Endothelial cell (in vitro differentiated cells): ENCODE measurements at regions not wholly inside any gene's neighbourhood (a gene's known extent, or its start where the extent isn't known, plus 50 kb on each side); places are given as distances from the start of the nearest gene placed in this dataset.

ENCODE experiments used
- DNase-seq: peaks from one replicate; pipeline ENCODE4 v3.0.0; 2021; ENCODE audit warnings: low spot score
- H3K27ac Mint-ChIP-seq: one replicate; pipeline ENCODE4 v1.8.0; 2021; ENCODE audit warnings: mixed read lengths, inconsistent platforms; ENCODE audit not compliant: unreplicated experiment
- H3K27me3 Mint-ChIP-seq: one replicate; pipeline ENCODE4 v1.8.0; 2021; ENCODE audit warnings: mild to moderate bottlenecking, moderate library complexity, mixed read lengths, inconsistent platforms; ENCODE audit not compliant: unreplicated experiment
- H3K36me3 Mint-ChIP-seq: one replicate; pipeline ENCODE4 v1.8.0; 2021; ENCODE audit warnings: mild to moderate bottlenecking, low read depth, mixed read lengths, inconsistent platforms; ENCODE audit not compliant: unreplicated experiment
- H3K4me1 Mint-ChIP-seq: one replicate; pipeline ENCODE4 v1.8.0; 2021; ENCODE audit warnings: mild to moderate bottlenecking, mixed read lengths, inconsistent platforms; ENCODE audit not compliant: unreplicated experiment
- H3K4me3 Mint-ChIP-seq: one replicate; pipeline ENCODE4 v1.8.0; 2021; ENCODE audit warnings: mild to moderate bottlenecking, mixed read lengths, inconsistent platforms; ENCODE audit not compliant: unreplicated experiment
- H3K9me3 Mint-ChIP-seq: one replicate; pipeline ENCODE4 v1.8.0; 2021; ENCODE audit warnings: mixed read lengths, inconsistent platforms; ENCODE audit not compliant: unreplicated experiment
- TF ChIP-seq, protein P1 (sequence below): fragments of 200-600 bp; sonication (generic); IDR thresholded peaks from one replicate; pipeline ENCODE4 v1.5.0; 2021; ENCODE audit warnings: antibody characterized with exemption; ENCODE audit not compliant: unreplicated experiment

DNA sequence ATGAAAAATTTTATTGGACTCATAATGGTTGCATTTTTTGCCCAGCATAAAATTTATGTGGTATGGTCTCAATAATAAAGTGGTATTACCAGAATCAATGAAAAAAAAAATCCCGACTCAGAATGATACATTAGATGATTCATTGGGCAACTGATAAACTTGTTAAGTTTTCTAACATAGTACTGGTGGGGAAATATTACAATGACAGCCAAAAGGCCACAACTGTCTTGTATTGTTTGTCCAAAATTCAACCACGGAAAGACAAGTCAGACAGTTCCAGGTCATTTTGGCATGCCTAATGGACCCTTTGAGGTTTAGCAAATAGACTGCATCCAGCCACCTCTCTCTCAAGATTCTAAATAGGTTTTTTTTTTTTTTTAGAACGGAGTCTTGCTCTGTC lies 70.5 kb upstream of the TRIM9 start:
- no peak overlapping the region for H3K27ac Mint-ChIP-seq
- no peak for DNase-seq
- no peaks in the 10 kb centered on the region for H3K27me3 Mint-ChIP-seq
- H3K9me3 Mint-ChIP-seq = no peaks in the 10 kb centered on the region
- no peak overlapping the region for H3K4me3 Mint-ChIP-seq
- H3K36me3 Mint-ChIP-seq = no peaks in the 10 kb centered on the region
- TF ChIP-seq, protein P1, sequence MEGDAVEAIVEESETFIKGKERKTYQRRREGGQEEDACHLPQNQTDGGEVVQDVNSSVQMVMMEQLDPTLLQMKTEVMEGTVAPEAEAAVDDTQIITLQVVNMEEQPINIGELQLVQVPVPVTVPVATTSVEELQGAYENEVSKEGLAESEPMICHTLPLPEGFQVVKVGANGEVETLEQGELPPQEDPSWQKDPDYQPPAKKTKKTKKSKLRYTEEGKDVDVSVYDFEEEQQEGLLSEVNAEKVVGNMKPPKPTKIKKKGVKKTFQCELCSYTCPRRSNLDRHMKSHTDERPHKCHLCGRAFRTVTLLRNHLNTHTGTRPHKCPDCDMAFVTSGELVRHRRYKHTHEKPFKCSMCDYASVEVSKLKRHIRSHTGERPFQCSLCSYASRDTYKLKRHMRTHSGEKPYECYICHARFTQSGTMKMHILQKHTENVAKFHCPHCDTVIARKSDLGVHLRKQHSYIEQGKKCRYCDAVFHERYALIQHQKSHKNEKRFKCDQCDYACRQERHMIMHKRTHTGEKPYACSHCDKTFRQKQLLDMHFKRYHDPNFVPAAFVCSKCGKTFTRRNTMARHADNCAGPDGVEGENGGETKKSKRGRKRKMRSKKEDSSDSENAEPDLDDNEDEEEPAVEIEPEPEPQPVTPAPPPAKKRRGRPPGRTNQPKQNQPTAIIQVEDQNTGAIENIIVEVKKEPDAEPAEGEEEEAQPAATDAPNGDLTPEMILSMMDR = no peak
- H3K4me1 Mint-ChIP-seq = no peaks in the 10 kb centered on the region

DNA sequence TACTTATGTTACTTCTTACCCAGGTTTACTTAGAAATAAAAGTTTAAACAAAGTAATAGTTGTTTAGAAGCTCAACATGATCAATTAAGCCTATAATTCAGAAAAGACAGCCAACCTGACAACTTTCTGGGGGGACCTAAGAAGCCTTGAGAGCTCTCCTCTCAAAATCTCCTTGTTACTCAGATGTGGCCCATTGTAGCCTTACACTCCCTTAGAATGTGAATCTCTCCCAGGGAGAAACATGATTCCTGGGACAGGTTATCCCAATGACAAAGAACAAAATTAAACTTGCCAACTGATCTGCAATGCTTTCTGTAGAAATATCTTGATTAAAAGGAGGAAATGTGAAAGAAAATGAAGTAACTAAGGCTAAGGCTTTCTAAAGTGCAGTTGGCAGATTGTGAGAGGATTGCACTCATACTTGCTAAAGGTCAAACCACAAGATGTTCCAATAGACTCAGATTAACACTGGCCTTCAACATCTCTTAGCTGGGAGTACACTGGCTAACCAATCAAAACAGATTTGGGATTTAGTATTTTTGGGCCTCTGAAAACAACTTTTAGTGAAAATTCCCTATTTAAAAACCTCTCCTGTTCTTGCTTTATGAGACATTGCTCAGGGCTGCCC lies 72.3 kb upstream of the TMX1 start:
- no peaks in the 10 kb centered on the region for H3K36me3 Mint-ChIP-seq
- no peaks in the 10 kb centered on the region for H3K9me3 Mint-ChIP-seq
- DNase-seq = no peak

DNA sequence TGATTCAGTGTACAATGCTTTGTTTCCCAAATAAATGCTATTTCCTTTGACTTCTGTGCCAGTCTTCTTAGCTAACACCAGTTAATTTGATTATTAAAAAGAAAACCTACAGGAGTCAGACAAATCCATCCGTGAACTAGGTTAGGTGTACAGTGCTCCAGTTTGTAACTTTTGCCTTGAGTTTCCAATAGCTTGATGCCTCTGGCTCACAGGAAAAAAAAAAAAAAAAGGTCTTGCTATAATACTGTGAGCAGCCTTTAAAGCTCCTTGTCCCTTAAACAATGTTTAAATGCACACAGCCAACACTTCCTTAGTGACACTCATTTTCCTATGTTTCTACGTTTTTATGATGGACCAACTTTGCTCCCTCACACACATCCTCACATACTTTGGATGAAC lies 71.8 kb upstream of the TMX1 start:
- H3K27ac Mint-ChIP-seq = no peak overlapping the region

More for the DNA sequence above, 72.3 kb upstream of the TMX1 start:
- H3K27ac Mint-ChIP-seq = no peak overlapping the region
- no peaks in the 10 kb centered on the region for H3K27me3 Mint-ChIP-seq
- no peaks in the 10 kb centered on the region for H3K4me1 Mint-ChIP-seq
- TF ChIP-seq, protein P1 = no peak
- H3K4me3 Mint-ChIP-seq = no peak overlapping the region

DNA sequence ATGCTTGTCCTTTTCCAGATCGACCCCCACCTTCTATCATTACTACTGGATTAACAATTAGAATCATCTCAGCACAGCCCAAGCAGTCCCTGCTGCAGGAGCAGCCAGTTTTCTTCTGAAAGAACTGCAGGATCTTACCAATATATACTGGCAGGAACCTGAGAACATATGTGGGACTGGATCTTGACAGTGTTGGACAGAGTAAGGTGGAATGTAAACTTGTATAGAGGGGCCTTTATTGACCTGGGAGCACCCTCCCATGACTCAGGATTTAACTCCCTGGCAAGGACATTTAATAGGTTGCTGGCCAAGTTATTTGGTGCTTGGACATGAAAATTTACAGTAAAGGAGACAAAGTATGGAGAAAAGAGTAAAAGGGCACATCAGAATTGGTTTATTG lies 66.2 kb upstream of the TMX1 start:
- no peaks in the 10 kb centered on the region for H3K27me3 Mint-ChIP-seq
- no peak overlapping the region for H3K4me3 Mint-ChIP-seq
- no peak for DNase-seq
- no peaks in the 10 kb centered on the region for H3K9me3 Mint-ChIP-seq
- H3K36me3 Mint-ChIP-seq = no peaks in the 10 kb centered on the region
- no peaks in the 10 kb centered on the region for H3K4me1 Mint-ChIP-seq
- TF ChIP-seq, protein P1 = no peak
- no peak overlapping the region for H3K27ac Mint-ChIP-seq

More for the DNA sequence above, 71.8 kb upstream of the TMX1 start:
- no peaks in the 10 kb centered on the region for H3K36me3 Mint-ChIP-seq
- no peaks in the 10 kb centered on the region for H3K4me1 Mint-ChIP-seq
- no peak for DNase-seq
- no peaks in the 10 kb centered on the region for H3K27me3 Mint-ChIP-seq
- TF ChIP-seq, protein P1 = no peak
- no peaks in the 10 kb centered on the region for H3K9me3 Mint-ChIP-seq
- H3K4me3 Mint-ChIP-seq = no peak overlapping the region

DNA sequence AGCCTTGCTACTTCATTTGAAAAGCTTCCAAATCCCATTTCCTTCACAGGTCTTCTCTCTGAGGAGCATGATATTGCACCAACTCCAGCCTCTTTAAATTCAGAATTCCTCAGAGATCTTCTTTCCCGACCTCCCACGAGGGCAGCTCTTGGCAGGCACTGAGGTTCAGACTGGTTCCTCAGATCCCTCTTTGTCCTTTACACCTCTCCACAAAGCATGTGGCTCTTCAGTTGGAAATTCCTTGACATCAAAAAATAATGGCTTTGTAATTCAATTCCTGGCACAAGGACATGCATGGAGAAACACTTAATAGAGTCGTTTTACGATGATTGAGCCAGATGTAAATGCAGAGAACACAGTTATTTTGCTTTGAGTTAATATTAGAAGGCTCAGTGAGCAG lies 63.2 kb upstream of the TMX1 start:
- no peaks in the 10 kb centered on the region for H3K9me3 Mint-ChIP-seq
- H3K4me1 Mint-ChIP-seq = no peaks in the 10 kb centered on the region
- no peak for DNase-seq
- no peak overlapping the region for H3K4me3 Mint-ChIP-seq
- TF ChIP-seq, protein P1 = no peak
- H3K36me3 Mint-ChIP-seq = no peaks in the 10 kb centered on the region
- no peak overlapping the region for H3K27ac Mint-ChIP-seq
- no peaks in the 10 kb centered on the region for H3K27me3 Mint-ChIP-seq
